Mesenchymal stem cell (in vitro differentiated cells and primary cell): ENCODE measurements at regions not wholly inside any gene's neighbourhood (a gene's known extent, or its start where the extent isn't known, plus 50 kb on each side); places are given as distances from the start of the nearest gene placed in this dataset.
A peak's percentile ranks its signal among the peaks of the same experiment; 100 is the strongest.

Experiments
- DNase-seq: peaks from one replicate; pipeline ENCODE4 v3.0.0-alpha.2; 2013
- H2AFZ ChIP-seq: one replicate; pipeline ENCODE4 v1.6.1; 2013; ENCODE audit warnings: low read depth, mild to moderate bottlenecking, control low read depth, inconsistent platforms, low read length, moderate library complexity
- H2AK5ac ChIP-seq: 2 replicates; pipeline ENCODE4 v1.6.1; 2013; ENCODE audit warnings: low read length, moderate library complexity, mild to moderate bottlenecking, inconsistent platforms; ENCODE audit not compliant: severe bottlenecking
- H2BK120ac ChIP-seq: one replicate; pipeline ENCODE4 v1.6.1; 2013; ENCODE audit warnings: low read depth, mild to moderate bottlenecking, inconsistent platforms, low read length, moderate library complexity
- H2BK12ac ChIP-seq, 2 experiments: one replicate each; pipeline ENCODE4 v1.6.1; 2013; ENCODE audit warnings: inconsistent platforms in 2 of 2, low read length in 2 of 2, mild to moderate bottlenecking in 2 of 2, moderate library complexity in 2 of 2, control low read depth in 1 of 2
- H2BK15ac ChIP-seq: one replicate; pipeline ENCODE4 v1.6.1; 2013; ENCODE audit warnings: mild to moderate bottlenecking, low read depth, inconsistent platforms; ENCODE audit not compliant: poor library complexity, severe bottlenecking
- H2BK5ac ChIP-seq: 2 replicates; pipeline ENCODE4 v1.6.1; 2013; ENCODE audit warnings: low read depth, mild to moderate bottlenecking, low read length, control low read depth, inconsistent platforms; ENCODE audit not compliant: poor library complexity, severe bottlenecking
- H3K14ac ChIP-seq, 2 experiments: one replicate each; pipeline ENCODE4 v1.6.1; 2013; ENCODE audit warnings: inconsistent platforms in 2 of 2, low read length in 2 of 2, control low read depth in 1 of 2, mild to moderate bottlenecking in 1 of 2, moderate library complexity in 1 of 2
- H3K18ac ChIP-seq, 2 experiments: one replicate each; pipeline ENCODE4 v1.6.1; 2013; ENCODE audit warnings: inconsistent platforms in 2 of 2, low read length in 2 of 2, control low read depth in 1 of 2, low read depth in 1 of 2, mild to moderate bottlenecking in 1 of 2
- H3K23ac ChIP-seq, 2 experiments: one replicate each; pipeline ENCODE4 v1.6.1; 2013; ENCODE audit warnings: inconsistent platforms in 2 of 2, low read length in 2 of 2, mild to moderate bottlenecking in 2 of 2, moderate library complexity in 2 of 2, control low read depth in 1 of 2
- H3K27ac ChIP-seq: 2 replicates; pipeline ENCODE4 v1.5.1; 2013; ENCODE audit warnings: mild to moderate bottlenecking, moderate library complexity, low read length, control low read depth, inconsistent platforms; ENCODE audit not compliant: poor library complexity, severe bottlenecking
- H3K27me3 ChIP-seq, 2 experiments: 2 replicates each; pipeline versions ENCODE4 v1.6.1 to v1.7.0; 2013; ENCODE audit warnings: low read length in 2 of 2, mild to moderate bottlenecking in 2 of 2, moderate library complexity in 2 of 2, control low read depth in 1 of 2, inconsistent platforms in 1 of 2; ENCODE audit not compliant: control insufficient read depth in 1 of 2, insufficient read depth in 1 of 2
- H3K36me3 ChIP-seq, 2 experiments: 2 replicates each; pipeline versions ENCODE4 v1.6.1 to v1.7.0; 2013; ENCODE audit warnings: low read length in 2 of 2, control low read depth in 1 of 2, inconsistent platforms in 1 of 2, low read depth in 1 of 2, mild to moderate bottlenecking in 1 of 2; ENCODE audit not compliant: insufficient read depth in 2 of 2, control insufficient read depth in 1 of 2
- H3K4ac ChIP-seq, 2 experiments: one replicate each; pipeline ENCODE4 v1.6.1; 2013; ENCODE audit warnings: inconsistent platforms in 2 of 2, low read length in 2 of 2, mild to moderate bottlenecking in 2 of 2, moderate library complexity in 2 of 2, control low read depth in 1 of 2, low read depth in 1 of 2
- H3K4me1 ChIP-seq: 2 replicates; pipeline ENCODE4 v1.6.1; 2013; ENCODE audit warnings: low read depth, low read length, control low read depth; ENCODE audit not compliant: control insufficient read depth, insufficient read depth
- H3K4me2 ChIP-seq: 2 replicates; pipeline ENCODE4 v1.6.1; 2013; ENCODE audit warnings: low read length, mild to moderate bottlenecking, inconsistent platforms; ENCODE audit not compliant: poor library complexity, severe bottlenecking
- H3K4me3 ChIP-seq, 2 experiments: 2 replicates each; pipeline versions ENCODE4 v1.5.1 to v1.7.0; 2013; ENCODE audit warnings: low read length in 2 of 2, mild to moderate bottlenecking in 2 of 2, control low read depth in 1 of 2, low read depth in 1 of 2; ENCODE audit not compliant: insufficient read depth in 1 of 2
- H3K79me1 ChIP-seq: replicated peaks from 2 replicates; pipeline ENCODE4 v1.6.1; 2013; ENCODE audit warnings: mild to moderate bottlenecking, control low read depth, low read length, inconsistent platforms; ENCODE audit not compliant: poor library complexity, severe bottlenecking
- H3K9ac ChIP-seq: 2 replicates; pipeline ENCODE4 v1.7.0; 2013; ENCODE audit warnings: mild to moderate bottlenecking, low read length, moderate library complexity
- H3K9me3 ChIP-seq: 2 replicates; pipeline ENCODE4 v1.7.0; 2013; ENCODE audit warnings: mild to moderate bottlenecking, low read length; ENCODE audit not compliant: control insufficient read depth
- H4K8ac ChIP-seq: one replicate; pipeline ENCODE4 v1.6.1; 2013; ENCODE audit warnings: inconsistent platforms, mild to moderate bottlenecking, low read length, moderate library complexity
- H4K91ac ChIP-seq: one replicate; pipeline ENCODE4 v1.6.1; 2013; ENCODE audit warnings: mild to moderate bottlenecking, low read length, inconsistent platforms
- WGBS: methylation state at CpG from one replicate; pipeline ENCODE4 v1.1.7; 2013; ENCODE audit warnings: mixed read lengths; 5-methylcytosine and 5-hydroxymethylcytosine counted together

DNA sequence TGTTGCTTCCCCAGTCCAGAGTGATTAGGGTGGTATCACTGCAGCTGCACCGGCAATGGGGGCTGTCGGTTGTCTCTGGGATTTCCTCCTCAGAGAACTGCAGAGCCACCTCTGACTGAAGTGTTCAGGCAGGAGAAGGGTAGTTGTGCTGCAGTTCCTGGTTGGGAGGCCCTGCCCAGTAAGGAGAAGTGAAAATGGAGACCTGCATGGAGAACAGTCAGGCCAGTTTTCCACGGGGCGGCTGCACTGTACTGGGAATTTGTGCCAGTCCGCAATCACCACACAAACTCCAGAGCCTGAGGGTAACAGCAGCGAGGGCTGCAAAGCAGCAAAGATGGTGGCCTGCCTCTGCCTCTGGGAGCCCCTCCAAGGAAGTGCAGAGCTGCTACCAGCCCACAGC is 58.1 kb upstream of the CCDC190 start:
- Histone ChIP-seq H3K4me1 (no peaks in the 10 kb centered on the region), H4K91ac (no peak overlapping the region), H2AK5ac (no peak overlapping the region), H2BK120ac (no peak overlapping the region), H3K4me3 (no peak overlapping the region), H3K27me3 (no peaks in the 10 kb centered on the region), H2BK15ac (no peak overlapping the region), H2BK5ac (no peak overlapping the region), H2BK12ac (no peak overlapping the region), H3K14ac (no peak overlapping the region), H3K27ac (no peak overlapping the region), H3K79me1 (no peaks in the 10 kb centered on the region), H4K8ac (no peak overlapping the region), H3K9ac (no peak overlapping the region), H3K23ac (no peak overlapping the region), H3K9me3 (peaks cover 3% of the 10 kb centered on the region), H3K4ac (no peak overlapping the region), H3K36me3 (no peaks in the 10 kb centered on the region), H3K18ac (no peak overlapping the region), H3K4me2 (no peak overlapping the region), H2AFZ (no peak overlapping the region)
- 94% methylated on average over 6 of the region's 6 CpGs for WGBS
- DNase-seq, result no peak

DNA sequence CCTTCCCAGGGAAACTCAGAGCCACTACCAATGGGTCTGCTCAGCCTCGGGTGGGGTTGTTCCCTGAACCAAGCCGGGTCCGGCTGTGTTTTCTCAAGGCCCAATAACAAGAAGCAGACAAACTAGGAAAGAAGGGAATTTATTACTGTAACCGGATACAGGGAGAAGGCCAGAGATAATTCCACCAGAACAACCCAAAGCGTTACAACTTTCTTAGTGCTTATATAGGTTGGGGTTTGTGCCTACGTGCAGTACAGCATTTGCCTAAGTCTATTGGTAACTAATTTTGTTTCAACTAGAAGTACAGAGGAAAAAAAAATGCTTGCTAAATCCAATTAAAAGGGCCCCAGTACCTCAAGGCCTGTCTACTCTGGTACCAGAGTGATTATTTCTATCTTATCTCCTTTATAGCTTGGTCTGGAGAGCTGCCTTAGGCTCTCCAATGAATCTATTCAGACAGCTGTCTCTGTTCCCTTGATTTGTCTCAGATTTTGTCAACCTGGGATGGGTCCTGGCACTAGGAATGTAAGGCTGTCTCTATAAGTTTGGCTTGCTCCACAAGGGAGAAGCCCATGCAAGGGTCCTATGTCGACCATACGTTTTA is 57.3 kb upstream of the CCDC190 start:
- no peak overlapping the region for H3K18ac ChIP-seq
- H2BK5ac ChIP-seq, result no peak overlapping the region
- no peak for DNase-seq
- H3K36me3 ChIP-seq, result no peaks in the 10 kb centered on the region
- no peak overlapping the region for H2BK15ac ChIP-seq
- no peak overlapping the region for H4K8ac ChIP-seq
- H2AFZ ChIP-seq, result no peak overlapping the region
- no peak overlapping the region for H3K14ac ChIP-seq
- H3K4me2 ChIP-seq, result no peak overlapping the region
- no peak overlapping the region for H2BK12ac ChIP-seq
- H3K27me3 ChIP-seq, result no peaks in the 10 kb centered on the region
- H2AK5ac ChIP-seq, result no peak overlapping the region
- H3K4ac ChIP-seq, result no peak overlapping the region
- H2BK120ac ChIP-seq, result no peak overlapping the region
- no peak overlapping the region for H3K27ac ChIP-seq
- no peaks in the 10 kb centered on the region for H3K4me1 ChIP-seq
- no peak overlapping the region for H3K4me3 ChIP-seq
- 48% methylated on average over 7 of the region's 8 CpGs for WGBS
- no peak overlapping the region for H3K9ac ChIP-seq
- peaks cover 7% of the 10 kb centered on the region for H3K9me3 ChIP-seq
- H3K23ac ChIP-seq, result no peak overlapping the region
- H4K91ac ChIP-seq, result no peak overlapping the region
- H3K79me1 ChIP-seq, result no peaks in the 10 kb centered on the region

GRCh38 chr1:162916821-162917613 is 56.0 kb upstream of the CCDC190 start:
- Histone ChIP-seq H4K8ac (no peak overlapping the region), H3K36me3 (no peaks in the 10 kb centered on the region), H3K4me2 (no peak overlapping the region), H2AFZ (no peak overlapping the region), H2BK5ac (no peak overlapping the region), H3K4me1 (no peaks in the 10 kb centered on the region), H3K27ac (no peak overlapping the region), H3K23ac (no peak overlapping the region), H3K4ac (no peak overlapping the region), H3K4me3 (no peak overlapping the region), H3K14ac (no peak overlapping the region), H2BK120ac (no peak overlapping the region), H3K9me3 (peaks cover 18% of the 10 kb centered on the region), H2BK12ac (no peak overlapping the region), H4K91ac (no peak overlapping the region), H3K9ac (peak overlapping the region; percentile 17), H3K18ac (no peak overlapping the region), H2BK15ac (no peak overlapping the region), H3K79me1 (no peaks in the 10 kb centered on the region), H2AK5ac (no peak overlapping the region), H3K27me3 (no peaks in the 10 kb centered on the region)
- no peak for DNase-seq
- WGBS, result 92% methylated on average over 5 of the region's 6 CpGs

DNA sequence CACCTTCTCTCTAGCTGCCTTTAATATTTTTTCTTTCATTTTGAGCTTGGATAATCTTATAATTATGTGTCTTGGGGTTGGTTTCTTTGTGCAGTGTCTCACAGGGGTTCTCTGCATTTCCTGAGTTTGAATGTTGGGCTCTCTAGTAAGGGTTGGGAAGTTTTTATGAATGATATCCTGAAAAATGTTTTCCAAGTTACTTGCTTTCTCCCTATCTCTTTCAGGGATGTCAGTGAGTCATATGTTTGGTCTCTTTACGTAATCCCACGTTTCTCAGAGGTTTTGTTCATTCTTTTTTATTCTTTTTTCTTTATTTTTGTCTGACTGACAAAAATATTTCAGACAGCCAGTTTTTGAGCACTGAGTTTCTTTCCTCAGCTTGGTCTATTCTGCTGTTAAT is 55.4 kb upstream of the CCDC190 start:
- H2BK15ac ChIP-seq, result no peak overlapping the region
- no peak overlapping the region for H3K4ac ChIP-seq
- H3K4me1 ChIP-seq, result no peaks in the 10 kb centered on the region
- H3K36me3 ChIP-seq, result no peaks in the 10 kb centered on the region
- H3K79me1 ChIP-seq, result no peaks in the 10 kb centered on the region
- H2AK5ac ChIP-seq, result no peak overlapping the region
- no peak overlapping the region for H4K91ac ChIP-seq
- H2BK120ac ChIP-seq, result no peak overlapping the region
- peak; percentile 31 for DNase-seq
- no peak overlapping the region for H3K4me2 ChIP-seq
- H3K23ac ChIP-seq, result no peak overlapping the region
- peaks cover 24% of the 10 kb centered on the region for H3K9me3 ChIP-seq
- WGBS, result no CpG with 5 or more reads among the region's 2 CpGs
- H3K18ac ChIP-seq, result no peak overlapping the region
- H3K4me3 ChIP-seq, result no peak overlapping the region
- no peak overlapping the region for H2BK12ac ChIP-seq
- no peaks in the 10 kb centered on the region for H3K27me3 ChIP-seq
- no peak overlapping the region for H2BK5ac ChIP-seq
- no peak overlapping the region for H3K14ac ChIP-seq
- H3K9ac ChIP-seq, result peak overlapping the region; percentile 43
- H3K27ac ChIP-seq, result no peak overlapping the region
- H2AFZ ChIP-seq, result no peak overlapping the region
- no peak overlapping the region for H4K8ac ChIP-seq
